ENCODE measurements at regions not wholly inside any gene's neighbourhood (a gene's known extent, or its start where the extent isn't known, plus 50 kb on each side); places are given as distances from the start of the nearest gene placed in this dataset.
A peak's percentile ranks its signal among the peaks of the same experiment; 100 is the strongest.

DNA sequence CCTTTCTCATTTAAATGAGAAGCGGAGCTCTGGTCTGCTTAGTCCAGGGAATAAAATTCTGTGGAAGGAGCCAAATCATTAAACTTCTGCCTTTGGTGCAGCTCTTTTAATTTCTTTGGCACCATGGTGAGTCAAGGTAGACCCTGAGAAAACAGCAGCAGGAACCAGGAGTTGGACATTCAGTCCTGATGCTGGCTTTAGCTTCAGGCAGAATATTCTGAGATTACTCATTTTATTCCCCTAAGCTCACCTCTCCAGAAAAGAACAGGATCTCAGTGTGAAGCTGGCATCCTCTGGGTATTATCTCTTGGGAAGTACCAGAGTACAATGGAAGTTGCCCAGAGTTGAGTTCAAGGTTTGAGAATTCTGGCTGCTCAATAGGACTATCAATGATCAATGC lies 211.6 kb upstream of the NRP1 start:
- no peak for DNase-seq (ENCODE audit: low read depth)

DNA sequence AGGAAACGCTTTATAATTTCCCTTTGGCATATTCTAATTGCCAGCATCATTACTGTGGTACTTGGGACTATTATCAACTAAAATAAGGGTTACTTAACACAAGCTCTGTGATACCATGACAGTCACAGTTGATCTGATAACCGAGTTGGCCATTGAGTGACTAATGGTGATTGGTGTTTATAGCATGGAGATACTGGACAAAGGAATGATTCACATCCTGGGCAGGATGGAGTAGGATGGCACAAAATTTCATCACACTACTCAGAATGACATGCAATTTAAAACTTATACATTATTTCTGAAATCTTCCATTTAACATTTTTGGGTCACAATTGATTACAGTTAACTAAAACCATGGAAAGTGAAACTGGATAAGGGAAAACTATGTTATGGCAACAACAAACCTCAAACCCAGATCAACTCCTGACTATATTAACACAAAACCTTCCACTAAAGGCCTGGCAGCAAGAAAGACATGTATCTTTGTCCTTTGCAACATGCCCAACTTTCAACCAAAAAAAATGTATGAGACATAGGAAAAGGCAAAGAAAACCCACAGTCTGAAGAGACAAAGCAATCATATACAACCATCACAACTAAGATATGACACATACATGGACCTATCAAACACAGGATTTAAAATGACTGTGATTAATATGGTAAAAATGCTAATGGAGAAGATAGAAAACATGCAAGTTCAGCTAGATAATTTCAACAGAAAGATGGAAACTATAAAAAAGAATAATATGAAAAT lies 208.5 kb upstream of the NRP1 start:
- peak; percentile 86 for DNase-seq (ENCODE audit: low read depth)

DNA sequence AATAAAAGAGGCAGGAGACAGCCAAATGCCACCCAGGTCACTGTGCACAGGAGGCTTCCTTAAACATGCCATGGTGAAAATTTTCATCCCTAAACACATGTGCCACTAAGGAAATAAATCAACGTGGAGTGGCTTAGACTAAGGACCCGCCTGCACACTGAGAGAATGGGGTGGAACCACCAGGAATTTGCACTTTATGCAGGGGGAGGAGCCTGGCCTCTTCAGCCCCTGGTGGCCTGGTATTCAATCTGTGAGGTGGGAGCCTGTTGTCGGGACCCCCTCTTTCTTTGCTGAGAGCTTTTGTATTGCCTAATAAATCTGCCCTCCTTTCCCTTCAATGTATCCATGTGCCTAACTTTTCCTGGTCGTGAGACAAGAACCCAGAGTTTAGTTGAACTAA lies 204.6 kb upstream of the NRP1 start:
- DNase-seq (ENCODE audit: low read depth), result peak; percentile 35

DNA sequence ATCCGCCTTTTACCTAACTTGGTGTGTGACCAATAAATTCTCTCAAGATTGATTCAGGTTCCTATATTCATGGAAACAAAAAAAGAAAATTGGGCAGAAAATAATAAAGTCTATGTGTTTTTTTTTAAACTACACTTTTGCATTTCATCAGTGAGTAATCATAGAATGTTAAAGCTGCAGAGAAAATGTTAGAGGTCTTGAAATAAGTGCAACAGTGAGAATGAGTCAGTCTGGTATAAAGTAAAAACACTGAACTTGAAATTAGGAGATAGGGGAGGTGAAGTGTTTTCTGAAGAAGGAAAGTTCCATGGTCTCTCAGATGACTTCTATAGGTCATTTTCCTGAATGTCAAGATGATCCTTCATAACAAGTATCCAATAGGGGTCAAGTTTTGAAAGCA lies 202.6 kb upstream of the NRP1 start:
- peak; percentile 43 for DNase-seq (ENCODE audit: low read depth)

DNA sequence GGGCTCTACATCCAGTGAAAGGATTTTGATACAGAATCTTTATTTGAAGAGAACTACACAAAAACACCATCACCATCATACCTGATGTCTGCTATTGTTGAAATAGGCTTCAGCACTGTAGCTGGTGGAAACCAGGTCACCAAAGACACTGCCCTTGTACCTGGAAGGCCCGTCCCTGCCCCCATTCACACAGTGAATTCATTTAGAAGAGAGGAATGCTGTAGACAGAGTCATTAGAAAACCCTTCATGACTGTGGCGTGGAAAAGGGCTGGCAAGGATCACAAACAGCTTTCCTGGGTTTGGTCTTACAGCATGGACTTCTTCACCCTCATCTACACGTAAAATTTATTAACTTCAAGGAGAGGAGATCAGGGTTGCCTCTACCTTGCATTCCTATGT lies 202.0 kb upstream of the NRP1 start:
- DNase-seq (ENCODE audit: low read depth), result no peak

DNA sequence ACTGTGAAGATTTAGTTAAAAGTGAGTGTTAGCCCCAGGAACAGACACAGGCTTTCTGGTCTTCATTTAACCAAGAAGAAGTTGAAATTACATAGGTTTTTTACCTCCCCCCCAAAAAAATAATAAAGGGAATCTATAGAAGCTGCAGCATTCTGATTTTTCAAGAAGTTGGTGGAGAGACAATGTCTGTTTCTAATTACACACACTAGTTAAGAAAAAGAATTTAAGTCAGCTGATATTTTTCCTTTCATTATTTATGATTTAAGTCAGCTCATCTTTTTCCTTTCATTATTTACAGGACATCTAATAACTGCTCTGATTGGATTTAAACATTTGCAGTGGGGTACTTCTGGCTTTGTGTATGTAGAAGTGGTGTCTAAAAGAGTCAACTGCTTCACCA lies 201.4 kb upstream of the NRP1 start:
- no peak for DNase-seq (ENCODE audit: low read depth)

DNA sequence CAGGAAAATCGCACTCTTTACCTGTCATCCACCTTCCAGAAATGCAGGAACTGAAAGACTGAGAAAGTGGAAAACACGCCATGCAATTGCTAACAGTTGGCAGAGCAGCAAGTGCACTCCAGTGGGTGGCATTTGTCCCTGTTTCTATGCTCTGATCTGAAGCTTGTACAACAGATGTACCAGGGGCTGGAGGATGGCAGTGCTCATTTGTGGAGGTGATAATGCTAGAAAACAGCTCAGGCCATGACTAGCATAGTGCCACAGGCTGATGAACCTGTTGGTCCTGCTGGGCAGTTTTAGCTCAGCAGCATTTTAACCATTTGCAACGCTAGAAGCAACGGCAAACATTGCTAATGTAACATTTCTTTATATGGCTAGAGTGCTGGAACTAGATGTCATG lies 199.9 kb upstream of the NRP1 start:
- DNase-seq (ENCODE audit: low read depth), result no peak

DNA sequence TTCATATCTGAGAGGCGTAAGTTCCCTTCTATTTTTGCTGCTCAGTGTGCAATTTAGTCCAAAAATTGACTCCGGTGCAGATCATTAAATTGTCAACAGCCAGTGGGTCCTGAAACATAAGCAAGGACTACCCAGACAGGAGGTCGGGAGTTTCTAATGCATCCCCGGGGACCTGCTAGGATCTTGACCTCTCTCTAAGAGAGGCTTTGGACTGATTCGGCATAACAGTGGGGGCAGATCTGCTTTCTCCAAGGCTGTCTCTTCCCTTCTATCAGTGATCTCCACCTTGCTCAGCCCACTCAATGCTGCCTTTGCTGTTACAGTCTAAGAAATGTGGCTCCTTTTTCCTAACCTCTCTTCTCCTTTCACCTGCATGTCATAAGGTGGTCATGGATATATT lies 199.1 kb upstream of the NRP1 start:
- no peak for DNase-seq (ENCODE audit: low read depth)

DNA sequence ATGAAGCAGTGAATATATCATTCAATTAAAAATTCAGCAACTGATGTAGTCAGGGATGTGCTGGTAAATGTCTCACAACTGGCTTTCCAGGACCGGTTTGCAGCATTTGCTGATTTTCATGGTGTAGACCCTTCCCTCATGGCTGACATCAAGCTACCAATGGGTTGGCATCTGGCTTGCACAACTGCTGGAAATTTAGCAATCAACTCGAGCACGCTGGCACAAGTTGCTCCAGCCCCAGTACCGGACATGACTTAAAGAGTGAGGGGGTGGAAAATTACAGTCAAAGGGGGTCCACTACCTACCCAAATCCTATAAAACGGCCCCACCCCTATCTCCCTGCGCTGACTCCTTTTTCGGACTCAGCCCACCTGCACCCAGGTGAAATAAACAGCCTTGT lies 198.4 kb upstream of the NRP1 start:
- no peak for DNase-seq (ENCODE audit: low read depth)

DNA sequence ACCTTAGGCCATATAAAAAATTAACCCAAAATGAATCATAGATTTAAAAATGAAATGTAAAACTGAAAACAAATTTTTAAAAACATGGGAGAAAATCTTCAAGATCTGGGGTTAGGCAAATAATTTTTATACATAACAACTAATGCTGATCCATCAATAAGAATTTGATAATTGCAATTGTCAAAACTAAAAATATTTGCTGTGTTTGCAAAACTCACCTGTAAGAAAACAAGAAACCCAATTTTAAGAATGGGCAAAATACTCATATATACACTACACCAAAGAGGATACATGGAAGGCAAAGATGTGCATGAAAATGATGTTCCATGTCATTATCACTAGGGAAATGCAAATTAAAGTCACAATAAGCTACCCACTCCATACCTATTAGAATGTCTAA lies 194.8 kb upstream of the NRP1 start:
- no peak for DNase-seq (ENCODE audit: low read depth)

DNA sequence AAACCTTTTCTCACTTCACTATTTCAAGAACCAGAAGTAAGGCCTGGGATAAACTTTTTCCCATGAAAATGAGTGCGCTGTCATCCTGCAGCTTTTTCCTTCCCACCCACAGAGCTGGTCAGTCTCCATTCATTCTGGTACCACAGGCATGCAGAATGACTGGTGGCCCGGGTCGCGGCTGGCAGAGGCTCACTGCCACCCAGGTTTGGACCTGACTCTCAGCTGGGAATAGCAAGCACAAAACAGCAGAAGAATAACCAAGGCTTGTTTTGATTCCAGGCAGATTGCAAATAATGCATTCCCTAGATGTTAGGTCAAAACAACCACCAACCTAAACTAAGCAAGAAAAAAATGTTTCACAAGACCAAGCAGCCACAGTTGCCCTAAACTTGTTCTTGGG lies 190.5 kb upstream of the NRP1 start:
- peak; percentile 58 for DNase-seq (ENCODE audit: low read depth)

DNA sequence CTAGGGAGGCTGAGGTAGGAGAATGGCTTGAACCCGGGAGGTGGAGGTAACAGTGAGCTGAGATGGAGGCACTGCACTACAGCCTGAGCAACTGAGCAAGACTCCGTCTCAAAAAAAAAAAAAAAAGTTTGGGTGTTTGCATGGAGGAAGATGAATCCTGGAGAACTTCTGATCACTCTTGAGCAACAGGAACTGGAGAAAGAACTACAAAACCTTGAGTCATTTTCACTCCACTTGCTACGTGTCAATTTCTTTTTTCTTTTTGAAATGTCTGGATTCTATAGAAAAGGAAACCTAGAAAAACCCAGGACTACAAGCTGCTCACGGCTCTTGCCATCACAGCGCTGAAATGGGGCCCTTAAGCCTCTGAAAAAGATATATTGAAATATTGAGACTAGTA lies 189.6 kb upstream of the NRP1 start:
- DNase-seq (ENCODE audit: low read depth), result no peak

DNA sequence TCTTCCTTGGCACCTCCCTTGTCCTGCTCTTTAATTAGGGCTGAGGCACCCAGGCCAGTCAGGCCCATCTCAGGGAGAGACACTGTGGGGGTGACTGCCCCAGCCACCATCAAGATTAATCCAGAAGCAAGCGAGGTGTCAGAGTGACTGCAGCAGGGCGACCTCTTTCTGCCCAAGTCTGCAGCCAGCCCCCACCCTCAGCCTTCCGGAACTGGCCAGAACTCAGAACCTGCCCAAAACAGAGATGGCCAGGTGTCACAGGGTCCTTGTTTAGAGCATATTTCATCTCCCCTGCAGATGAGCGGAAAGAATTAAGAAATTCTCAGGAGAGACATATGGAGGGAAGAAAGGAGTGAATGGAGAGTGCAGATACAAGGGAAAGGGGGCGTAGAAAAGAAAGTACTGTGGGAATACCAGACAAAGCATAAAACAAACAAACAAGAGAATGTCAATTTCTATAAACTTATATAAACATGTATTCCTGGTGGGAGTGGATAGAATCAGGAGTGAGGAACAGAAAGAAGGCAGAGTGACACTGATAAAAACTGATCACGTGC lies 188.8 kb upstream of the NRP1 start:
- DNase-seq (ENCODE audit: low read depth), result no peak

DNA sequence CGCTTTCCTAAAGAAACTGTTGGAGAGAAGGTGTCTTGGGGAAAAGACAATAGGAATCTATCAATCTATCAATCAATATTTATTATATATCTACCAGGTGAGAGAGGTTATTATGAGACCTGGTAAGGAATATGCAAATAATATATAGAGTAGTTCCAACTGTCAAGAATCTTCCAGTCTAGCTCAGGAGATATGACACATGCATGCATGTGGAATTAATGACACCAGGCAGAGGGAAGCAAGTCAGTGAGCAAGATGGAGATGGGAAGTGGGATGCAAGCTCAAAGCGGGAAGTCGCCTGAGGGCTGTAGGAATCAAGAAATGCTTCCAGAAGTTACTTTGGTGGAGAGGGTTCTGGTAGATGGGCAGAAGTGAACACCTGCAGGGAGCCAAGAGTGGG lies 187.4 kb upstream of the NRP1 start:
- DNase-seq (ENCODE audit: low read depth), result no peak

DNA sequence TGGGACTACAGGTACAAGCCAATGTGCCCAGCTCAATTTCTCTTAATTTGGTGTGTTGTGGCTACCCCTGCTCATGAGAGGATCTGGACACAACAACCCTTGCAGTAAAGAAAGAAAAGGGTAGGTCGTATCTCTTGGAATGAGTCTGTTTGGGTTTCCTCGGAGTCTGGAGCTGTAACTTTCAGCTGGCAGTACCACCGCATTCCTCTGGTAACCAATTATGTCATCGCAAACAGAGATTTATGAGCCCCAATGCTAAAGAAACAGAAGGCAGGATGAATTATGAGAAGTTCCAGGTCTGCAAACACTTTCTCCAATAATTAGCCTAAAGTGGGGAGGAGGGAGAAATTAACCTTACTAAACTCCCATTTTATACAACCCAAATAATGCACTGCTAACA lies 186.6 kb upstream of the NRP1 start:
- peak; percentile 55 for DNase-seq (ENCODE audit: low read depth)

DNA sequence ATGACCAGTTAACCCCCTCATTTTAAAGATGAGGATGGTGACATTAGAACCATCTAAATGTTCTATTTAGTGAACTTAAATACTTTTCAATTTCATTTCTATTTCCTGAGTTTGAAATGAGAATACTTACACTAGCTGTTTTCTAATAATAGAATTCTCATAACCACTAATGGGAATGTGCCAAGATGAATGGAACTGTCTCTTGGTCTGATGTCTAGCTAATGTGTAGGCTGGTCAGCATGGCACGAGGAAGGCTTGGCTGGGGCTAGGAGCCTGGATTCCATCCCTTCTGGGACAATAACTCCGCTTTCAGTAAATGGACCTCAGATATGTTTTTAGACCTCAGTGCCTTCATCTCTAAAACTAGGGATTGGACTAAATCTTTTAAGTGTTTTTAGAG lies 185.8 kb upstream of the NRP1 start:
- peak; percentile 71 for DNase-seq (ENCODE audit: low read depth)

DNA sequence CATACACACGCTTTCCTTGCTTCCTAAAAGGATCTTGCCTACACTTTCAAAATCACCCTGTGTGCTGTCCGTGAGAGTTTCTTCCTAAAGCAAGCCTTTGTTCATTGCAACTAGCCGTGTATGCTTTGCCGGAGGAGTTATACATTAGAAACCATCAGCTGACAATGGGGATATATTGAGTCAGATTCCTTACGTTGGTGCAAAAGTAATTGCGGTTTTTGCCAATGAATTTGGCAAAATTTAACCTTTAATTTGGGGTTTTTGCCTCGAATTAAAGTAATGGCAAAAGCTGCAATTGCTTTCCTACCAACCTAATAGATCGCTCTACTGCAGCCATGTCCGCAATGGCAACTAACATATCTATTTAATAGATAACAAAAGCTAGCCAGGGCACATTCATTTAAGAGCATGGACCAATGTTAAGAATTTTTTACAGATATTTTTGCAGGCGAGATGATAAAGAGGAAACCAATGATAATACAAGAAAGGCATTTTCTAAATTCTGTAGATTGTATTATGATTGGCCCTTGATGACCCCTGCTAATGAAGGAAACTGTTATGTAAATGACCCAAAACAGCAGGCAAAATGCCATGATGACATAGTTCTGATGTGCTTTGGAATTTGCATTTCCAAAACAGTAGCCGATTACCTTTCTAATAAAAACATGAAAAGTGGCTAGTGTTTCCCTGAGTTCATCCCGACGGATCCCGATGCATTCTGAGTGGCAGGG lies 184.8 kb upstream of the NRP1 start:
- DNase-seq (ENCODE audit: low read depth), result peak; percentile 58

DNA sequence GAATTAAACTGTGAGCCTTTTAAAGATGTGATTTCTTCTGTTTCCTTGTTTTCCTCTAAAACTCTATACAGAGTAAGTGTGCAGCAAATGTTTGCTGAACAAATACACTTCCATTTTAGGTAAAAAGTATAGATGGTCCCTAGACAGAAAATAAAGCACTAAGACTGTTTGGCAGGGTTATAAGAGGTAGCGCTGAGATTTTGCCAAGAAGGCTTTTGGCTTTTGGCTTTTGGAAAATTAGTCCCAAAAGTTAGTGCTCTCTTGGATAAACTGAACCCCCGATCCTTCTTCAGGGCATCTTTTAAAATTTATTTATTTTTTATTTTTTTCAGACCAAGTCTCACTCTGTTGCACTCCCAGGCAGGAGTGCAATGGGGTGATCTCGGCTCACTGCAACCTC lies 175.7 kb upstream of the NRP1 start:
- DNase-seq (ENCODE audit: low read depth), result no peak

DNA sequence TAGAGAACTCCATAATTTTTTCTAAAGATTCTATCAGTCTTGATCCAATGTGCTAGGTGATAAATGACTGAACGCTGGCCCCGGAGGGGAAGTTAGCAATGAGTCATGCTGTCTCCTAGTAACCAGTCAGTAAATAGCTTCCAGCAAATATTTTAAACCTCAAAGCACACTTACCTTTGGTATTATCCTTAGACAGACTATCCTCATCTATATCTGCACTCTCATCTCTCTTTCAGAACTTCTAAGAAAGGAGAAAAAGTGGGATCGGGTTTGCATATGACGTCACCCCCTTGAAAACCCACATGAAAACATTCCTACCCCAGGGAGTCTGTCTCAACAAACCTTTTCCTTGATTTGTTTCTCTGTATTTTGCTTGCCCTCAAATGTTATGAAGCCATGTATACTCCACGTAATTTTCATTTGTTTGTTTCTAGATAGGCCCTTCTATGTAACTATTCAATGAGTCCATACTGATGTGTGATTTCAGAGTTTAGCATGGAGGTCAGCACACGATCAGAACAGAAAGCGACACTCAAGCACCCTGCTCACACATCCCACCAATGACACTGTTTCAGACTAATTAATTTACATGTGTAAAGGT lies 174.9 kb upstream of the NRP1 start:
- DNase-seq (ENCODE audit: low read depth), result peak; percentile 99

DNA sequence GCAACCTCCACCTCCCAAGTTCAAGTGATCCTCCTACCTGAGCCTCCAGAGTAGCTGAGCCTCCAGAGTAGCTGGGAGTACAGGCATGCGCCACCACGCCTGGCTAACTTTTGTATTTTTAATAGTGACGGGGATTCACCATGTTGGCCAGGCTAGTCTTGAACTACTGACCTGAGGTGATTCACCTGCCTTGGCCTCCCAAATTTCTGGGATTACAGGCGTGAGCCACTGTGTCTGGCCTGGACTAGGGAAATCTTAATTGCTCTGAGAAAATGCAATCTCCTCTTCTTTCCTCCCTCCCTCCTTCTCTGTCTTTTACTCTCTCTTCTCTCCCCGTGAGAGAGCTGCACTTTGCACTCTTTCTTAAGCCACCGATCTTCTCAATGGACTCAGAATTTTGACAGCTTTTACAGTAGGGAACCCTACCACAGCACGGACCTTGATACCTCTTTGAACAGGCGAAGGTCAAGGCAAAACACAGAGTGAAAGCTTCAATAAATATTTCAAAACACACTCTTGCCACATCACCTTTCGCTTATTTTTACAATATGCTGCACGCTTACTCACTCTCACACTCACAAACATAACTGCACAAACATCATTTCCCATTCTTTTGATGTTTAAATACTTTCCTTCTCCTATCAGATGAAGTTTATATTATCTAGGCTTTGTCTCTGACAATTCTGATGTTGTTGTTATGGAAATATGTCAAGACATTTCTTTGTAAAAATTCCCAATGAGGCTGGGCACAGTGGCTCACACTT lies 173.4 kb upstream of the NRP1 start:
- DNase-seq (ENCODE audit: low read depth), result no peak

DNA sequence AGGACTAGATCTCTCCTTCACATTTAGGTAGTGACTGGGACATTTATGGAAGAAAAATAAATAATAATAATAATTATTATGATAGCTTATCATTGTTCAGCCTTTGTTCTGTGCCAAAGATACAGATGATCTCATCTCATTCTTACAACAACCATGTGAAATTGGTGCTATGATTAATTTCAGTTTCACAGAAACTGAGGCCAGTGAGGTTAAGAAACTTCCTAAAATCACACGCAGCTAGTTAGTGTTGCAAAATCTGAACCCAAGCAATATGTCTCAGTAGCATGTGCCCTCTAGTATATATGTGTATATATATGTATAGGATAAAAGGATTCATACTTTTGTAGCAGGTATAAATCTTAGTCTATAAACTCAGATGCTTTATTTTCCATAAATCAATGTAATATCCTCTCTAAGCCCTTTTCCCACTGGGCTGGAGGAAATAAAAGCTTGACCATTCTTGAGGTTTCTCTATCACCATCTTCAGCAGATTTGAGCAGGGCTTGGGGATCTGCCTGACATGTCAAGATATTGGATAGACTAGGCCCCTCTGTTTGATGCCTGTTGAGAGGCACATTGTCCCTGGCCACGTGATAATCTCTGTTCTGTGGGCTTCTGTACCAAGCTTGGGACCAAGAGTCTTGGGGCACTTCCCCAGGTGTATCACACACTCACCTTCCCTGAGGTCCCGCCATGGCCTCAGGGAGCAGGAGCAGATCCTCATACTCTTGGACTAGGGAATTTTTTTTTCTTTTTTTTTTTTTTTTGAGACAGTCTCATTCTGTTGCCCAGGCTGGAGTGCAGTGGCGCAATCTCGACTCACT lies 172.6 kb upstream of the NRP1 start:
- no peak for DNase-seq (ENCODE audit: low read depth)

Measured in RPMI7951 (cell line).